Naive thymus-derived CD4-positive, alpha-beta T cell (primary cell): ENCODE measurements at regions not wholly inside any gene's neighbourhood (a gene's known extent, or its start where the extent isn't known, plus 50 kb on each side); places are given as distances from the start of the nearest gene placed in this dataset.
"Not testable (repeated sequence)": the region's sequence is repeated elsewhere in the genome, so short reads cannot be mapped to it uniquely, and the experiment has no call there.

Experiments used
- ATAC-seq: fragments of 150-1000 bp; cut with Tn5 transposase; 2 replicates; pipeline ENCODE4 v1.10.0; 2021; ENCODE audit warnings: mild to moderate bottlenecking, moderate library complexity
- CTCF ChIA-PET: fragments of 350-600 bp; sonication (Branson Sonifier 250); formaldehyde crosslinking; loops from one replicate; lab custom pipeline; 2021; ENCODE audit warnings: antibody characterized with exemption; lab: Charles Lee
- POLR2A ChIA-PET: fragments of 350-600 bp; sonication (Branson Sonifier 250); formaldehyde crosslinking; loops from one replicate; lab custom pipeline; 2021; ENCODE audit warnings: antibody characterized with exemption, inconsistent platforms; lab: Charles Lee
- DNase-seq, 9 donors: peaks; one replicate each; pipeline versions ENCODE4 v3.0.0 to v3.0.0-alpha.2; 2020 to 2022; ENCODE audit warnings: mixed read lengths in 1 of 9
- H3K27ac ChIP-seq: one replicate; pipeline ENCODE4 v1.7.0; 2013; ENCODE audit warnings: mild to moderate bottlenecking, low read depth, low read length, moderate library complexity
- H3K27me3 ChIP-seq, 2 donors: one replicate each; pipeline ENCODE4 v1.7.0; 2013; ENCODE audit warnings: low read length in 2 of 2, mild to moderate bottlenecking in 2 of 2, moderate library complexity in 2 of 2; ENCODE audit not compliant: control insufficient read depth in 2 of 2, insufficient read depth in 2 of 2
- H3K36me3 ChIP-seq, 3 experiments: 1 replicate in 2 of 3; 2 replicates in 1 of 3; pipeline ENCODE4 v1.7.0; 2013; ENCODE audit warnings: low read length in 3 of 3, mild to moderate bottlenecking in 3 of 3, moderate library complexity in 1 of 3; ENCODE audit not compliant: insufficient read depth in 3 of 3, control insufficient read depth in 2 of 3
- H3K4me1 ChIP-seq, 2 donors: one replicate each; pipeline ENCODE4 v1.7.0; 2013; ENCODE audit warnings: low read length in 2 of 2, mild to moderate bottlenecking in 2 of 2, moderate library complexity in 1 of 2; ENCODE audit not compliant: control insufficient read depth in 2 of 2, insufficient read depth in 2 of 2
- H3K4me3 ChIP-seq: 2 replicates; pipeline ENCODE4 v1.7.0; 2013; ENCODE audit warnings: mild to moderate bottlenecking, low read length
- H3K9me3 ChIP-seq, 3 experiments: 1 replicate in 2 of 3; 2 replicates in 1 of 3; pipeline ENCODE4 v1.7.0; 2013; ENCODE audit warnings: low read length in 3 of 3; ENCODE audit not compliant: control insufficient read depth in 2 of 3
- H3K27ac Mint-ChIP-seq, 9 donors: one replicate each; pipeline ENCODE4 v1.8.0; 2020 to 2022; ENCODE audit warnings: mixed read lengths in 9 of 9, mild to moderate bottlenecking in 8 of 9, moderate library complexity in 5 of 9, inconsistent platforms in 2 of 9
- H3K27me3 Mint-ChIP-seq, 5 donors: one replicate each; pipeline ENCODE4 v1.8.0; 2021 to 2022; ENCODE audit warnings: mixed read lengths in 5 of 5, mild to moderate bottlenecking in 1 of 5
- H3K36me3 Mint-ChIP-seq, 5 donors: one replicate each; pipeline ENCODE4 v1.8.0; 2020 to 2022; ENCODE audit warnings: mixed read lengths in 5 of 5, mild to moderate bottlenecking in 3 of 5, inconsistent platforms in 1 of 5
- H3K4me1 Mint-ChIP-seq, 7 donors: one replicate each; pipeline ENCODE4 v1.8.0; 2020 to 2022; ENCODE audit warnings: mixed read lengths in 7 of 7, mild to moderate bottlenecking in 3 of 7, inconsistent platforms in 1 of 7
- H3K4me3 Mint-ChIP-seq, 10 donors: one replicate each; pipeline ENCODE4 v1.8.0; 2020 to 2022; ENCODE audit warnings: mild to moderate bottlenecking in 10 of 10, mixed read lengths in 10 of 10, moderate library complexity in 6 of 10, inconsistent platforms in 2 of 10
- H3K9me3 Mint-ChIP-seq, 11 donors: one replicate each; pipeline ENCODE4 v1.8.0; 2020 to 2022; ENCODE audit warnings: mixed read lengths in 11 of 11, mild to moderate bottlenecking in 4 of 11, inconsistent platforms in 1 of 11, moderate library complexity in 1 of 11
- intact Hi-C, 2 donors: fragments of 100-400 bp; cut with micrococcal nuclease; formaldehyde crosslinking; loops; one replicate each; pipeline ENCODE4 v1.15.1; 2023

GRCh38 chr1:184194236-184194635 lies 142.7 kb downstream of the TSEN15 start:
- Histone ChIP-seq H3K27ac (no peak overlapping the region), H3K36me3 (no peaks in the 10 kb centered on the region), H3K4me1 (no peaks in the 10 kb centered on the region), H3K27me3 (no peaks in the 10 kb centered on the region), H3K4me3 (no peak overlapping the region), H3K9me3 (no peaks in the 10 kb centered on the region)
- Mint-ChIP-seq H3K4me3 (no peak overlapping the region), H3K27ac (no peak overlapping the region), H3K4me1 (no peaks in the 10 kb centered on the region), H3K9me3 (peaks cover 0 to 4% (median 0%) of the 10 kb centered on the region in 11 donors), H3K36me3 (no peaks in the 10 kb centered on the region), H3K27me3 (peaks cover 16 to 33% (median 19%) of the 10 kb centered on the region in 5 donors)
- intact Hi-C loops: no loop called here
- ATAC-seq: no peak
- CTCF ChIA-PET: no interaction called here
- POLR2A ChIA-PET: no interaction called here
- DNase-seq: no peak

- ATAC-seq, H3K4me3 Mint-ChIP-seq, H3K9me3 Mint-ChIP-seq, H3K9me3 ChIP-seq, H3K4me1 ChIP-seq, H3K4me3 ChIP-seq, H3K27me3 ChIP-seq, H3K36me3 ChIP-seq, CTCF ChIA-PET, DNase-seq, H3K36me3 Mint-ChIP-seq, H3K4me1 Mint-ChIP-seq, intact Hi-C loops, H3K27ac ChIP-seq, H3K27ac Mint-ChIP-seq, POLR2A ChIA-PET: not testable (repeated sequence)
- H3K27me3 Mint-ChIP-seq: peaks cover 11 to 29% (median 15%) of the 10 kb centered on the region in 5 donors
These were observed 144.2 kb downstream of the TSEN15 start for GRCh38 chr1:184195722-184196121.

GRCh38 chr1:184197831-184198230 lies 146.3 kb downstream of the TSEN15 start:
- DNase-seq (no peak), ATAC-seq (no peak)
- no peaks in the 10 kb centered on the region for H3K9me3 ChIP-seq
- peaks cover 0 to 6% (median 0%) of the 10 kb centered on the region in 11 donors for H3K9me3 Mint-ChIP-seq
- no peaks in the 10 kb centered on the region for H3K36me3 Mint-ChIP-seq
- no peaks in the 10 kb centered on the region for H3K27me3 ChIP-seq
- no peak overlapping the region for H3K27ac ChIP-seq
- H3K4me1 Mint-ChIP-seq: no peaks in the 10 kb centered on the region
- POLR2A ChIA-PET: no interaction called here
- H3K36me3 ChIP-seq: no peaks in the 10 kb centered on the region
- peaks cover 8 to 30% (median 19%) of the 10 kb centered on the region in 5 donors for H3K27me3 Mint-ChIP-seq
- no peak overlapping the region for H3K4me3 ChIP-seq
- no peak overlapping the region for H3K4me3 Mint-ChIP-seq
- intact Hi-C loops: no loop called here
- CTCF ChIA-PET: no interaction called here
- H3K27ac Mint-ChIP-seq: no peak overlapping the region
- no peaks in the 10 kb centered on the region for H3K4me1 ChIP-seq

GRCh38 chr1:184199036-184199435 lies 147.5 kb downstream of the TSEN15 start:
- intact Hi-C loops: no loop called here
- no peak for DNase-seq
- Mint-ChIP-seq H3K27me3 (peaks cover 8 to 23% (median 13%) of the 10 kb centered on the region in 5 donors), H3K4me1 (peaks cover 0 to 2% (median 0%) of the 10 kb centered on the region in 7 donors), H3K9me3 (peaks cover 0 to 6% (median 0%) of the 10 kb centered on the region in 11 donors), H3K4me3 (no peak overlapping the region), H3K27ac (no peak overlapping the region), H3K36me3 (no peaks in the 10 kb centered on the region)
- Histone ChIP-seq H3K27me3 (no peaks in the 10 kb centered on the region), H3K9me3 (no peaks in the 10 kb centered on the region), H3K27ac (no peak overlapping the region), H3K4me3 (no peak overlapping the region), H3K4me1 (no peaks in the 10 kb centered on the region), H3K36me3 (no peaks in the 10 kb centered on the region)
- no peak for ATAC-seq
- CTCF ChIA-PET: no interaction called here
- POLR2A ChIA-PET: no interaction called here

GRCh38 chr1:184199438-184200085 lies 148.0 kb downstream of the TSEN15 start:
- H3K9me3 Mint-ChIP-seq: peaks cover 0 to 2% (median 0%) of the 10 kb centered on the region in 11 donors
- intact Hi-C loops: no loop called here
- no peaks in the 10 kb centered on the region for H3K27me3 ChIP-seq

GRCh38 chr1:184208622-184209021 lies 157.1 kb downstream of the TSEN15 start:
- Histone ChIP-seq H3K4me1 (no peaks in the 10 kb centered on the region), H3K9me3 (no peaks in the 10 kb centered on the region), H3K36me3 (no peaks in the 10 kb centered on the region), H3K27ac (no peak overlapping the region), H3K27me3 (no peaks in the 10 kb centered on the region), H3K4me3 (no peak overlapping the region)
- ATAC-seq (no peak), DNase-seq (no peak)
- peaks cover 0 to 1% (median 0%) of the 10 kb centered on the region in 7 donors for H3K4me1 Mint-ChIP-seq
- no peaks in the 10 kb centered on the region for H3K36me3 Mint-ChIP-seq
- H3K27ac Mint-ChIP-seq: no peak overlapping the region
- ChIA-PET POLR2A (no interaction called here), CTCF (no interaction called here)
- intact Hi-C loops: no loop called here
- peaks cover 0 to 4% (median 0%) of the 10 kb centered on the region in 11 donors for H3K9me3 Mint-ChIP-seq
- peaks cover 11 to 25% (median 19%) of the 10 kb centered on the region in 5 donors for H3K27me3 Mint-ChIP-seq
- no peak overlapping the region for H3K4me3 Mint-ChIP-seq

More at GRCh38 chr1:184199438-184200085, 148.0 kb downstream of the TSEN15 start:
- DNase-seq: no peak
- H3K4me1 ChIP-seq: no peaks in the 10 kb centered on the region
- H3K9me3 ChIP-seq: no peaks in the 10 kb centered on the region
- H3K27me3 Mint-ChIP-seq: peaks cover 7 to 23% (median 14%) of the 10 kb centered on the region in 5 donors
- no peak overlapping the region for H3K27ac ChIP-seq
- no peak overlapping the region for H3K27ac Mint-ChIP-seq
- CTCF ChIA-PET: no interaction called here
- POLR2A ChIA-PET: no interaction called here
- peaks cover 0 to 3% (median 0%) of the 10 kb centered on the region in 7 donors for H3K4me1 Mint-ChIP-seq
- no peak for ATAC-seq
- H3K36me3 ChIP-seq: no peaks in the 10 kb centered on the region
- no peak overlapping the region for H3K4me3 Mint-ChIP-seq
- no peaks in the 10 kb centered on the region for H3K36me3 Mint-ChIP-seq
- no peak overlapping the region for H3K4me3 ChIP-seq

GRCh38 chr1:184210031-184210430 lies 158.5 kb downstream of the TSEN15 start:
- ATAC-seq (no peak), DNase-seq (no peak)
- intact Hi-C loops: no loop called here
- POLR2A ChIA-PET: no interaction called here
- no peak overlapping the region for H3K27ac ChIP-seq
- H3K4me3 ChIP-seq: no peak overlapping the region
- Mint-ChIP-seq H3K9me3 (peaks cover 0 to 4% (median 0%) of the 10 kb centered on the region in 11 donors), H3K36me3 (no peaks in the 10 kb centered on the region), H3K27ac (peak overlapping the region in 1 of 9 donors; percentile 28), H3K27me3 (peaks cover 11 to 20% (median 16%) of the 10 kb centered on the region in 5 donors), H3K4me3 (no peak overlapping the region), H3K4me1 (no peaks in the 10 kb centered on the region)
- no peaks in the 10 kb centered on the region for H3K36me3 ChIP-seq
- CTCF ChIA-PET: no interaction called here
- no peaks in the 10 kb centered on the region for H3K4me1 ChIP-seq
- H3K9me3 ChIP-seq: no peaks in the 10 kb centered on the region
- H3K27me3 ChIP-seq: no peaks in the 10 kb centered on the region
